Liver (tissue), 8 donors: ENCODE measurements at regions not wholly inside any gene's neighbourhood (a gene's known extent, or its start where the extent isn't known, plus 50 kb on each side); places are given as distances from the start of the nearest gene placed in this dataset.

Experiments used
- DNase-seq: peaks from one replicate; pipeline ENCODE4 v3.0.0-alpha.2; 2017; ENCODE audit warnings: low spot score
- H3K27ac ChIP-seq, 2 donors: one replicate each; pipeline ENCODE4 v1.7.0; 2013; ENCODE audit warnings: inconsistent platforms in 2 of 2, low read length in 2 of 2, control low read depth in 1 of 2, low read depth in 1 of 2, mild to moderate bottlenecking in 1 of 2
- H3K27me3 ChIP-seq, 4 donors: one replicate each; pipeline versions ENCODE4 v1.6.1 to v1.7.0; 2013; ENCODE audit warnings: low read length in 3 of 4, inconsistent platforms in 1 of 4, mild to moderate bottlenecking in 1 of 4, moderate library complexity in 1 of 4; ENCODE audit not compliant: control insufficient read depth in 4 of 4, insufficient read depth in 4 of 4
- H3K36me3 ChIP-seq, 4 donors: one replicate each; pipeline versions ENCODE4 v1.6.1 to v1.7.0; 2013; ENCODE audit warnings: low read length in 3 of 4, mild to moderate bottlenecking in 3 of 4, low read depth in 1 of 4, moderate library complexity in 1 of 4; ENCODE audit not compliant: control insufficient read depth in 4 of 4, insufficient read depth in 3 of 4
- H3K4me1 ChIP-seq, 4 donors: one replicate each; pipeline versions ENCODE4 v1.6.1 to v1.7.0; 2013; ENCODE audit warnings: low read length in 3 of 4, mild to moderate bottlenecking in 3 of 4, moderate library complexity in 1 of 4; ENCODE audit not compliant: control insufficient read depth in 4 of 4, insufficient read depth in 4 of 4
- H3K4me3 ChIP-seq, 3 donors: one replicate each; pipeline versions ENCODE4 v1.6.1 to v1.7.0; 2013; ENCODE audit warnings: low read length in 3 of 3, control low read depth in 1 of 3, low read depth in 1 of 3, mild to moderate bottlenecking in 1 of 3
- H3K9ac ChIP-seq, 2 donors: one replicate each; pipeline ENCODE4 v1.7.0; 2013; ENCODE audit warnings: low read length in 2 of 2, mild to moderate bottlenecking in 2 of 2, moderate library complexity in 2 of 2, control low read depth in 1 of 2, low read depth in 1 of 2
- H3K9me3 ChIP-seq, 4 donors: one replicate each; pipeline versions ENCODE4 v1.6.1 to v1.7.0; 2013; ENCODE audit warnings: low read length in 3 of 4; ENCODE audit not compliant: control insufficient read depth in 4 of 4
- EGR1 ChIP-seq, 2 donors: IDR thresholded peaks; 2 replicates each; pipeline ENCODE4 v1.6.1; 2016 to 2018; ENCODE audit warnings: antibody characterized with exemption in 2 of 2, low read depth in 2 of 2
- FOXA1 ChIP-seq: IDR thresholded peaks from 2 replicates; pipeline ENCODE4 v1.6.1; 2016; ENCODE audit warnings: antibody characterized with exemption
- FOXA2 ChIP-seq: IDR thresholded peaks from 2 replicates; pipeline ENCODE4 v1.6.1; 2016; ENCODE audit warnings: antibody characterized with exemption
- GABPA ChIP-seq, 2 donors: IDR thresholded peaks in 1 of 2; conservative IDR thresholded peaks in 1 of 2; 2 replicates each; pipeline ENCODE4 v1.6.1; 2016; ENCODE audit warnings: antibody characterized with exemption in 2 of 2, mild to moderate bottlenecking in 1 of 2, moderate library complexity in 1 of 2
- HNF4A ChIP-seq, 2 donors: conservative IDR thresholded peaks; 2 replicates each; pipeline ENCODE4 v1.6.1; 2016; ENCODE audit warnings: antibody characterized with exemption in 2 of 2, mild to moderate bottlenecking in 2 of 2
- HNF4G ChIP-seq: IDR thresholded peaks from 2 replicates; pipeline ENCODE4 v1.6.1; 2016; ENCODE audit warnings: antibody characterized with exemption
- JUND ChIP-seq, 2 donors: IDR thresholded peaks; 2 replicates each; pipeline ENCODE4 v1.6.1; 2016; ENCODE audit warnings: antibody characterized with exemption in 2 of 2
- NR2F2 ChIP-seq: IDR thresholded peaks from 2 replicates; pipeline ENCODE4 v1.6.1; 2016; ENCODE audit warnings: antibody characterized with exemption
- RAD21 ChIP-seq, 2 donors: IDR thresholded peaks; 2 replicates each; pipeline ENCODE4 v1.6.1; 2016; ENCODE audit warnings: antibody characterized with exemption in 2 of 2, mild to moderate bottlenecking in 2 of 2
- RXRA ChIP-seq, 2 donors: IDR thresholded peaks; 2 replicates each; pipeline ENCODE4 v1.6.1; 2017 to 2018; ENCODE audit warnings: antibody characterized with exemption in 2 of 2, mild to moderate bottlenecking in 1 of 2
- SP1 ChIP-seq: IDR thresholded peaks from 2 replicates; pipeline ENCODE4 v1.6.1; 2018; ENCODE audit warnings: antibody characterized with exemption, mild to moderate bottlenecking
- TAF1 ChIP-seq: conservative IDR thresholded peaks from 2 replicates; pipeline ENCODE4 v1.6.1; 2016; ENCODE audit warnings: antibody characterized with exemption, mild to moderate bottlenecking
- YY1 ChIP-seq: IDR thresholded peaks from 2 replicates; pipeline ENCODE4 v1.6.1; 2016; ENCODE audit warnings: antibody characterized with exemption, mild to moderate bottlenecking
- WGBS: extraction: QIAGEN DNeasy Blood & Tissue Kit; methylation state at CpG from one replicate; pipeline ENCODE4 v1.1.7; 2013; 5-methylcytosine and 5-hydroxymethylcytosine counted together
- TF ChIP-seq, protein P1 (sequence below): IDR thresholded peaks from 2 replicates; pipeline ENCODE4 v1.6.1; 2016; ENCODE audit warnings: antibody characterized with exemption
- TF ChIP-seq, protein P2 (sequence below): IDR thresholded peaks from 2 replicates; pipeline ENCODE4 v1.6.1; 2016; ENCODE audit warnings: antibody characterized with exemption, mild to moderate bottlenecking
- TF ChIP-seq, protein P3 (sequence below): fragments of 150-350 bp; IDR thresholded peaks from 2 replicates; pipeline ENCODE4 v1.5.1; 2017; ENCODE audit warnings: improper control_type of control experiment, low read depth, low read length; ENCODE audit not compliant: missing input control
- TF ChIP-seq, protein P4 (sequence below): IDR thresholded peaks from 2 replicates; pipeline ENCODE4 v1.6.1; 2016; ENCODE audit warnings: antibody characterized with exemption
- TF ChIP-seq, protein P5 (sequence below): IDR thresholded peaks from 2 replicates; pipeline ENCODE4 v1.6.1; 2016; ENCODE audit warnings: antibody characterized with exemption
- donor health status: healthy.
- donor health status: healthy.
- donor health status: healthy.
- donor health status: healthy.
- donor health status: healthy.

DNA sequence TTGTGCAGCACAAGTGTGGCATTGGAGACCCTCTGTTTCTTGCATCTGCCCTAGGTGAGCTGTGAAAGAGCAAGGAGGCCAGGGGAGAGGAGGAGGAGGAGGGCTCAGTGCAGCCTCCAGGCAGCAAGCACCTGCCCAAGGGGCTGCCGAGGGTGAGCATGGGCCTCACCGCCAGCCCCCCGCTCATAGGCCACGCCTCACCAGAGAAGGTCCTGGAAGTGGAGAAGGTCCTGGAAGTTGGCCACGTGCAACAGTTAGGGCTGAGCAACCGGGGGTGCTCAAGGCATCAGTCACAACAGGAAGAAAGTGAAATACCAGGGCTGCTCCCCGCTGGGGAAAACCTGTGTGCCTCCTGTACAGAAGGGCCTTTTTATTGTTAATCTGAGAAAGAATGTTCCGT is 168.9 kb downstream of the TEX29 start:
- no peak for DNase-seq
- H3K36me3 ChIP-seq, result no peaks in the 10 kb centered on the region
- H3K9ac ChIP-seq, result no peak overlapping the region
- no peaks in the 10 kb centered on the region for H3K27me3 ChIP-seq
- H3K27ac ChIP-seq, result no peak overlapping the region
- TF ChIP-seq FOXA2 (no peak), JUND (IDR thresholded peaks at IDR 0.05) (no peak), YY1 (no peak), SP1 (no peak), HNF4A (conservative IDR thresholded peaks at IDR 0.05) (no peak), HNF4G (no peak), RXRA (IDR thresholded peaks at IDR 0.05) (no peak), TAF1 (no peak), EGR1 (IDR thresholded peaks at IDR 0.05; ENCODE audit: low read depth in 2 of 2) (no peak), RAD21 (IDR thresholded peaks at IDR 0.05) (no peak), FOXA1 (no peak), GABPA (IDR thresholded peaks at IDR 0.05 in 1 of 2, conservative IDR thresholded peaks at IDR 0.05 in 1 of 2) (no peak), NR2F2 (no peak)
- TF ChIP-seq, protein P1, sequence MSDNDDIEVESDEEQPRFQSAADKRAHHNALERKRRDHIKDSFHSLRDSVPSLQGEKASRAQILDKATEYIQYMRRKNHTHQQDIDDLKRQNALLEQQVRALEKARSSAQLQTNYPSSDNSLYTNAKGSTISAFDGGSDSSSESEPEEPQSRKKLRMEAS, result no peak
- TF ChIP-seq, protein P2, sequence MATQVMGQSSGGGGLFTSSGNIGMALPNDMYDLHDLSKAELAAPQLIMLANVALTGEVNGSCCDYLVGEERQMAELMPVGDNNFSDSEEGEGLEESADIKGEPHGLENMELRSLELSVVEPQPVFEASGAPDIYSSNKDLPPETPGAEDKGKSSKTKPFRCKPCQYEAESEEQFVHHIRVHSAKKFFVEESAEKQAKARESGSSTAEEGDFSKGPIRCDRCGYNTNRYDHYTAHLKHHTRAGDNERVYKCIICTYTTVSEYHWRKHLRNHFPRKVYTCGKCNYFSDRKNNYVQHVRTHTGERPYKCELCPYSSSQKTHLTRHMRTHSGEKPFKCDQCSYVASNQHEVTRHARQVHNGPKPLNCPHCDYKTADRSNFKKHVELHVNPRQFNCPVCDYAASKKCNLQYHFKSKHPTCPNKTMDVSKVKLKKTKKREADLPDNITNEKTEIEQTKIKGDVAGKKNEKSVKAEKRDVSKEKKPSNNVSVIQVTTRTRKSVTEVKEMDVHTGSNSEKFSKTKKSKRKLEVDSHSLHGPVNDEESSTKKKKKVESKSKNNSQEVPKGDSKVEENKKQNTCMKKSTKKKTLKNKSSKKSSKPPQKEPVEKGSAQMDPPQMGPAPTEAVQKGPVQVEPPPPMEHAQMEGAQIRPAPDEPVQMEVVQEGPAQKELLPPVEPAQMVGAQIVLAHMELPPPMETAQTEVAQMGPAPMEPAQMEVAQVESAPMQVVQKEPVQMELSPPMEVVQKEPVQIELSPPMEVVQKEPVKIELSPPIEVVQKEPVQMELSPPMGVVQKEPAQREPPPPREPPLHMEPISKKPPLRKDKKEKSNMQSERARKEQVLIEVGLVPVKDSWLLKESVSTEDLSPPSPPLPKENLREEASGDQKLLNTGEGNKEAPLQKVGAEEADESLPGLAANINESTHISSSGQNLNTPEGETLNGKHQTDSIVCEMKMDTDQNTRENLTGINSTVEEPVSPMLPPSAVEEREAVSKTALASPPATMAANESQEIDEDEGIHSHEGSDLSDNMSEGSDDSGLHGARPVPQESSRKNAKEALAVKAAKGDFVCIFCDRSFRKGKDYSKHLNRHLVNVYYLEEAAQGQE, result no peak
- TF ChIP-seq, protein P3, sequence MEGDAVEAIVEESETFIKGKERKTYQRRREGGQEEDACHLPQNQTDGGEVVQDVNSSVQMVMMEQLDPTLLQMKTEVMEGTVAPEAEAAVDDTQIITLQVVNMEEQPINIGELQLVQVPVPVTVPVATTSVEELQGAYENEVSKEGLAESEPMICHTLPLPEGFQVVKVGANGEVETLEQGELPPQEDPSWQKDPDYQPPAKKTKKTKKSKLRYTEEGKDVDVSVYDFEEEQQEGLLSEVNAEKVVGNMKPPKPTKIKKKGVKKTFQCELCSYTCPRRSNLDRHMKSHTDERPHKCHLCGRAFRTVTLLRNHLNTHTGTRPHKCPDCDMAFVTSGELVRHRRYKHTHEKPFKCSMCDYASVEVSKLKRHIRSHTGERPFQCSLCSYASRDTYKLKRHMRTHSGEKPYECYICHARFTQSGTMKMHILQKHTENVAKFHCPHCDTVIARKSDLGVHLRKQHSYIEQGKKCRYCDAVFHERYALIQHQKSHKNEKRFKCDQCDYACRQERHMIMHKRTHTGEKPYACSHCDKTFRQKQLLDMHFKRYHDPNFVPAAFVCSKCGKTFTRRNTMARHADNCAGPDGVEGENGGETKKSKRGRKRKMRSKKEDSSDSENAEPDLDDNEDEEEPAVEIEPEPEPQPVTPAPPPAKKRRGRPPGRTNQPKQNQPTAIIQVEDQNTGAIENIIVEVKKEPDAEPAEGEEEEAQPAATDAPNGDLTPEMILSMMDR, result no peak
- TF ChIP-seq, protein P4, sequence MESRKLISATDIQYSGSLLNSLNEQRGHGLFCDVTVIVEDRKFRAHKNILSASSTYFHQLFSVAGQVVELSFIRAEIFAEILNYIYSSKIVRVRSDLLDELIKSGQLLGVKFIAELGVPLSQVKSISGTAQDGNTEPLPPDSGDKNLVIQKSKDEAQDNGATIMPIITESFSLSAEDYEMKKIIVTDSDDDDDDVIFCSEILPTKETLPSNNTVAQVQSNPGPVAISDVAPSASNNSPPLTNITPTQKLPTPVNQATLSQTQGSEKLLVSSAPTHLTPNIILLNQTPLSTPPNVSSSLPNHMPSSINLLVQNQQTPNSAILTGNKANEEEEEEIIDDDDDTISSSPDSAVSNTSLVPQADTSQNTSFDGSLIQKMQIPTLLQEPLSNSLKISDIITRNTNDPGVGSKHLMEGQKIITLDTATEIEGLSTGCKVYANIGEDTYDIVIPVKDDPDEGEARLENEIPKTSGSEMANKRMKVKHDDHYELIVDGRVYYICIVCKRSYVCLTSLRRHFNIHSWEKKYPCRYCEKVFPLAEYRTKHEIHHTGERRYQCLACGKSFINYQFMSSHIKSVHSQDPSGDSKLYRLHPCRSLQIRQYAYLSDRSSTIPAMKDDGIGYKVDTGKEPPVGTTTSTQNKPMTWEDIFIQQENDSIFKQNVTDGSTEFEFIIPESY, result no peak
- peaks cover 7 to 16% (median 11%) of the 10 kb centered on the region in 4 donors for H3K9me3 ChIP-seq
- H3K4me1 ChIP-seq, result no peaks in the 10 kb centered on the region
- H3K4me3 ChIP-seq, result no peak overlapping the region
- WGBS, result 81% methylated on average over 8 of the region's 8 CpGs

DNA sequence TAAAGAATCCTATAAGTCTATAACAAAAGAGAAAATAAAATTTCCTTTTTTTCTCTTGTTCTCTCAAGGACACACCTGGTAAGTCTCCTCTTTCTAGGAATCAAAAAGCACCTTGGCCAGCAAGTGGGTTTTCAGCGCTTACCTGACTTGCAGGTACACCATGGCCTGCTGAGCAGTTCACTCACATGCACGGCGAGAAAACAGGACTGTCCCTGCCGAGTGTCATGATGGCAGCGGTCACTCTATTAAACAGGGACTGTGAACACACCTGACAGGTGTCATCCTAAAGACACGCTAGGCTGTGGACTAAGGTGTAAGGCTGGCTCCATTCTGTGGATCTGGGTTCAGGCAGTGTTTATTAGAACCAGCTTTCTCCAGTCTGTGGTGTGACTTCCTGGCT is 170.2 kb downstream of the TEX29 start:
- DNase-seq, result no peak
- H3K27me3 ChIP-seq, result no peaks in the 10 kb centered on the region
- WGBS, result 78% methylated on average over 6 of the region's 6 CpGs
- no peaks in the 10 kb centered on the region for H3K4me1 ChIP-seq
- H3K9ac ChIP-seq, result no peak overlapping the region
- peaks cover 8 to 20% (median 12%) of the 10 kb centered on the region in 4 donors for H3K9me3 ChIP-seq
- no peak overlapping the region for H3K27ac ChIP-seq
- H3K36me3 ChIP-seq, result no peaks in the 10 kb centered on the region
- H3K4me3 ChIP-seq, result no peak overlapping the region
- no peak for TF ChIP-seq FOXA1
- TF ChIP-seq FOXA2, result no peak
- TF ChIP-seq, protein P2, result no peak
- TF ChIP-seq NR2F2, result no peak
- TF ChIP-seq EGR1 (IDR thresholded peaks at IDR 0.05; ENCODE audit: low read depth in 2 of 2), result no peak
- TF ChIP-seq, protein P5, sequence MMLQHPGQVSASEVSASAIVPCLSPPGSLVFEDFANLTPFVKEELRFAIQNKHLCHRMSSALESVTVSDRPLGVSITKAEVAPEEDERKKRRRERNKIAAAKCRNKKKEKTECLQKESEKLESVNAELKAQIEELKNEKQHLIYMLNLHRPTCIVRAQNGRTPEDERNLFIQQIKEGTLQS, result no peak
- no peak for TF ChIP-seq RXRA (IDR thresholded peaks at IDR 0.05)
- no peak for TF ChIP-seq TAF1
- TF ChIP-seq, protein P3, result no peak
- TF ChIP-seq RAD21 (IDR thresholded peaks at IDR 0.05), result no peak
- TF ChIP-seq, protein P1, result no peak
- no peak for TF ChIP-seq HNF4G
- no peak for TF ChIP-seq YY1
